Spleen (tissue), 11 donors: ENCODE measurements at regions not wholly inside any gene's neighbourhood (a gene's known extent, or its start where the extent isn't known, plus 50 kb on each side); places are given as distances from the start of the nearest gene placed in this dataset.

Source experiments
- DNase-seq: peaks from one replicate; pipeline ENCODE4 v3.0.0-alpha.2; 2020
- H3K27ac ChIP-seq, 8 donors: fragments of 200-600 bp; sonication (generic) in 7 of 8; 1 replicate in 4 of 8; 2 replicates in 4 of 8; pipeline versions ENCODE4 v1.5.0 to v1.8.0; 2016 to 2021; ENCODE audit warnings: inconsistent platforms in 4 of 8, mild to moderate bottlenecking in 4 of 8, moderate library complexity in 1 of 8
- H3K27me3 ChIP-seq, 7 donors: fragments of 200-600 bp; sonication (generic) in 6 of 7; replicated peaks in 1 of 7; 1 replicate in 4 of 7; 2 replicates in 3 of 7; pipeline versions ENCODE4 v1.5.0 to v1.8.0; 2016 to 2021; ENCODE audit warnings: inconsistent platforms in 3 of 7, mild to moderate bottlenecking in 1 of 7
- H3K36me3 ChIP-seq, 6 donors: fragments of 200-600 bp; sonication (generic) in 5 of 6; 1 replicate in 4 of 6; 2 replicates in 2 of 6; pipeline versions ENCODE4 v1.5.0 to v1.8.0; 2016 to 2021; ENCODE audit warnings: inconsistent platforms in 2 of 6
- H3K4me1 ChIP-seq, 6 donors: fragments of 200-600 bp; sonication (generic) in 5 of 6; 1 replicate in 3 of 6; 2 replicates in 3 of 6; pipeline versions ENCODE4 v1.5.0 to v1.8.0; 2016 to 2021; ENCODE audit warnings: inconsistent platforms in 3 of 6
- H3K4me3 ChIP-seq, 8 donors: fragments of 200-600 bp; sonication (generic) in 7 of 8; 1 replicate in 4 of 8; 2 replicates in 4 of 8; pipeline versions ENCODE4 v1.5.0 to v1.8.0; 2016 to 2021; ENCODE audit warnings: inconsistent platforms in 4 of 8, mild to moderate bottlenecking in 4 of 8, moderate library complexity in 2 of 8
- H3K9me3 ChIP-seq, 8 donors: fragments of 200-600 bp; sonication (generic) in 7 of 8; 1 replicate in 4 of 8; 2 replicates in 4 of 8; pipeline versions ENCODE4 v1.5.0 to v1.8.0; 2016 to 2021; ENCODE audit warnings: inconsistent platforms in 4 of 8
- POLR2A ChIP-seq, 3 donors: fragments of 450-650 bp; IDR thresholded peaks; one replicate each; pipeline ENCODE4 v1.5.1; 2017; ENCODE audit warnings: antibody characterized with exemption in 3 of 3, mild to moderate bottlenecking in 1 of 3
- POLR2AphosphoS5 ChIP-seq, 3 donors: sonication (generic); formaldehyde crosslinking; IDR thresholded peaks; one replicate each; pipeline ENCODE4 v1.5.1; 2017; ENCODE audit warnings: antibody characterized with exemption in 3 of 3
- WGBS, 5 donors: extraction: QIAGEN DNeasy Blood & Tissue Kit in 3 of 5; methylation state at CpG; one replicate each; pipeline versions ENCODE4 v1.1.5 to v1.1.7; 2013 to 2018; 5-methylcytosine and 5-hydroxymethylcytosine counted together
- intact Hi-C: fragments of 100-400 bp; cut with DNase I; formaldehyde crosslinking; loops from one replicate; pipeline ENCODE4 v1.15.0; 2023; ENCODE audit warnings: low total_unique reads
- TF ChIP-seq, protein P1 (sequence below), 11 experiments: fragments of 200-600 bp in 7 of 11; fragments of 450-650 bp in 4 of 11; sonication (generic) in 4 of 11; IDR thresholded peaks in 8 of 11; conservative IDR thresholded peaks in 3 of 11; 1 replicate in 7 of 11; 2 replicates in 4 of 11; pipeline versions ENCODE4 v1.4.0 to v1.8.0; 2016 to 2021; ENCODE audit warnings: antibody characterized with exemption in 11 of 11, inconsistent platforms in 4 of 11, mild to moderate bottlenecking in 1 of 11
- donor health status: healthy with polysubstance abuse.
- donor health status: DM: no; HTN: no; CAD: no; lungs with moderate emphysema.
- donor health status: DM: no; HTN: no; CAD: no.
- donor health status: Bipolar disorder and iron deficiency.
- donor health status: healthy.
- donor health status: DM: no; HTN: no; CAD: no.
- donor health status: DM: yes; HTN: yes; CAD: no.

GRCh38 chr16:26453215-26453614, 613.5 kb upstream of the C16orf82 start:
- Histone ChIP-seq H3K9me3 (peaks cover 0 to 15% (median 7%) of the 10 kb centered on the region in 8 donors), H3K27ac (no peak overlapping the region), H3K27me3 (peaks cover 0 to 4% (median 0%) of the 10 kb centered on the region in 7 donors), H3K4me3 (no peak overlapping the region), H3K36me3 (no peaks in the 10 kb centered on the region), H3K4me1 (no peaks in the 10 kb centered on the region)
- DNase-seq, result no peak
- no peak for TF ChIP-seq POLR2AphosphoS5 (IDR thresholded peaks at IDR 0.05)
- no peak for TF ChIP-seq POLR2A (IDR thresholded peaks at IDR 0.05)
- TF ChIP-seq, protein P1, sequence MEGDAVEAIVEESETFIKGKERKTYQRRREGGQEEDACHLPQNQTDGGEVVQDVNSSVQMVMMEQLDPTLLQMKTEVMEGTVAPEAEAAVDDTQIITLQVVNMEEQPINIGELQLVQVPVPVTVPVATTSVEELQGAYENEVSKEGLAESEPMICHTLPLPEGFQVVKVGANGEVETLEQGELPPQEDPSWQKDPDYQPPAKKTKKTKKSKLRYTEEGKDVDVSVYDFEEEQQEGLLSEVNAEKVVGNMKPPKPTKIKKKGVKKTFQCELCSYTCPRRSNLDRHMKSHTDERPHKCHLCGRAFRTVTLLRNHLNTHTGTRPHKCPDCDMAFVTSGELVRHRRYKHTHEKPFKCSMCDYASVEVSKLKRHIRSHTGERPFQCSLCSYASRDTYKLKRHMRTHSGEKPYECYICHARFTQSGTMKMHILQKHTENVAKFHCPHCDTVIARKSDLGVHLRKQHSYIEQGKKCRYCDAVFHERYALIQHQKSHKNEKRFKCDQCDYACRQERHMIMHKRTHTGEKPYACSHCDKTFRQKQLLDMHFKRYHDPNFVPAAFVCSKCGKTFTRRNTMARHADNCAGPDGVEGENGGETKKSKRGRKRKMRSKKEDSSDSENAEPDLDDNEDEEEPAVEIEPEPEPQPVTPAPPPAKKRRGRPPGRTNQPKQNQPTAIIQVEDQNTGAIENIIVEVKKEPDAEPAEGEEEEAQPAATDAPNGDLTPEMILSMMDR (IDR thresholded peaks at IDR 0.05 in 8 of 11, conservative IDR thresholded peaks at IDR 0.05 in 3 of 11), result no peak
- intact Hi-C loops, result no loop called here
- WGBS, 5 donors, result 22 to 61% (median 35%) methylated on average over 1 of the region's 1 CpG

GRCh38 chr16:26454102-26454501, 612.6 kb upstream of the C16orf82 start:
- intact Hi-C loops, result no loop called here
- WGBS, 5 donors, result 81 to 88% (median 84%) methylated on average over 2 of the region's 2 CpGs
- Histone ChIP-seq H3K27me3 (peaks cover 0 to 4% (median 0%) of the 10 kb centered on the region in 7 donors), H3K27ac (no peak overlapping the region), H3K9me3 (peaks cover 0 to 15% (median 7%) of the 10 kb centered on the region in 8 donors), H3K4me3 (no peak overlapping the region), H3K36me3 (no peaks in the 10 kb centered on the region), H3K4me1 (no peaks in the 10 kb centered on the region)
- no peak for DNase-seq
- no peak for TF ChIP-seq POLR2A (IDR thresholded peaks at IDR 0.05)
- TF ChIP-seq, protein P1 (IDR thresholded peaks at IDR 0.05 in 8 of 11, conservative IDR thresholded peaks at IDR 0.05 in 3 of 11), result no peak
- no peak for TF ChIP-seq POLR2AphosphoS5 (IDR thresholded peaks at IDR 0.05)

GRCh38 chr16:26456074-26456473, 610.7 kb upstream of the C16orf82 start:
- H3K9me3 ChIP-seq, result peaks cover 0 to 15% (median 7%) of the 10 kb centered on the region in 8 donors
- no peak for DNase-seq
- no peaks in the 10 kb centered on the region for H3K4me1 ChIP-seq
- H3K27ac ChIP-seq, result no peak overlapping the region
- TF ChIP-seq POLR2A (IDR thresholded peaks at IDR 0.05) (no peak), POLR2AphosphoS5 (IDR thresholded peaks at IDR 0.05) (no peak)
- TF ChIP-seq, protein P1 (IDR thresholded peaks at IDR 0.05 in 8 of 11, conservative IDR thresholded peaks at IDR 0.05 in 3 of 11), result no peak
- intact Hi-C loops, result no loop called here
- no peak overlapping the region for H3K4me3 ChIP-seq
- H3K36me3 ChIP-seq, result no peaks in the 10 kb centered on the region
- 83 to 87% (median 85%) methylated on average over 8 of the region's 8 CpGs for WGBS, 5 donors
- peaks cover 0 to 4% (median 0%) of the 10 kb centered on the region in 7 donors for H3K27me3 ChIP-seq

DNA sequence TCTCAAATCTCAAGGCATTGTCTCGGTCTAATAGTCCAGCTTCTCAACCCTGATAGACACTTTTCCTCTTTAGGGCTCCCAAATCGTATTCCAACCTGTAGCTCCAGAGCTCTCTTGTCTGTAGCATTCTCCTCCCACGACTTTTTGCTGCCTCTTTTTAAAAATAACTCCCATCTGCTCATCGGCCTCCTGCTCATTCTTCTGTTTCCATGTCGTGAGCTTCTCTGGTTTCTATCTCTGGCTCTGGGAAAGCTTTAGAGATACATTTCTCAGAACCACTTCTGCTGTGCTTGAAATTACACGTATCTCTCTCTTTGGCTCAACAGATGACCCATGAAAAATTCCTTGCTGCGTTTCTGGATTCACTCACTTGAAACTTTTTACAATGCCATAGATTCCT, 609.6 kb upstream of the C16orf82 start:
- intact Hi-C loops, result no loop called here
- DNase-seq, result no peak
- peaks cover 0 to 15% (median 7%) of the 10 kb centered on the region in 8 donors for H3K9me3 ChIP-seq
- 67 to 81% (median 67%) methylated on average over 7 of the region's 7 CpGs for WGBS, 5 donors
- peaks cover 0 to 4% (median 0%) of the 10 kb centered on the region in 7 donors for H3K27me3 ChIP-seq
- H3K27ac ChIP-seq, result no peak overlapping the region
- TF ChIP-seq POLR2AphosphoS5 (IDR thresholded peaks at IDR 0.05), result no peak
- TF ChIP-seq, protein P1 (IDR thresholded peaks at IDR 0.05 in 8 of 11, conservative IDR thresholded peaks at IDR 0.05 in 3 of 11), result no peak
- no peak for TF ChIP-seq POLR2A (IDR thresholded peaks at IDR 0.05)
- no peak overlapping the region for H3K4me3 ChIP-seq
- no peaks in the 10 kb centered on the region for H3K36me3 ChIP-seq
- H3K4me1 ChIP-seq, result no peaks in the 10 kb centered on the region
